SK-N-SH treated with all-trans-retinoic acid at 6 μM for 48 hours (cell line): ENCODE measurements at regions not wholly inside any gene's neighbourhood (a gene's known extent, or its start where the extent isn't known, plus 50 kb on each side); places are given as distances from the start of the nearest gene placed in this dataset.

Source experiments
- ARNTL ChIP-seq: fragments of 450-650 bp; formaldehyde crosslinking; IDR thresholded peaks from 2 replicates; pipeline ENCODE4 v1.5.0; 2020; ENCODE audit warnings: low read depth, mild to moderate bottlenecking, moderate library complexity, borderline replicate concordance
- ESRRG ChIP-seq: fragments of 250-450 bp; sonication (Bioruptor Pico); IDR thresholded peaks from 2 replicates; pipeline ENCODE4 v1.6.1; 2021; ENCODE audit warnings: mild to moderate bottlenecking
- GLIS3 ChIP-seq: fragments of 250-450 bp; sonication (Bioruptor Pico); IDR thresholded peaks from 2 replicates; pipeline ENCODE4 v1.5.0; 2020; ENCODE audit warnings: mild to moderate bottlenecking, moderate library complexity
- ISL1 ChIP-seq: fragments of 250-450 bp; sonication (Bioruptor Pico); IDR thresholded peaks from 2 replicates; pipeline ENCODE4 v2.1.2; 2022; ENCODE audit warnings: mild to moderate bottlenecking, moderate library complexity
- OSR1 ChIP-seq: fragments of 250-450 bp; sonication (Bioruptor Pico); IDR thresholded peaks from 2 replicates; pipeline ENCODE4 v1.8.0; 2022; ENCODE audit warnings: moderate library complexity, mild to moderate bottlenecking, inconsistent platforms
- RARB ChIP-seq: fragments of 250-450 bp; sonication (Bioruptor Pico); IDR thresholded peaks from 2 replicates; pipeline ENCODE4 v1.8.0; 2021; ENCODE audit warnings: mild to moderate bottlenecking, moderate library complexity
- SNAI2 ChIP-seq: fragments of 250-450 bp; sonication (Bioruptor Pico); IDR thresholded peaks from 2 replicates; pipeline ENCODE4 v1.5.0; 2020; ENCODE audit warnings: mild to moderate bottlenecking, moderate library complexity
- TOX ChIP-seq: fragments of 250-450 bp; sonication (Bioruptor Pico); IDR thresholded peaks from 2 replicates; pipeline ENCODE4 v1.8.0; 2021; ENCODE audit warnings: mild to moderate bottlenecking, moderate library complexity, borderline replicate concordance
- ZFP3 ChIP-seq: fragments of 250-450 bp; sonication (Bioruptor Pico); IDR thresholded peaks from 2 replicates; pipeline ENCODE4 v1.5.0; 2020; ENCODE audit warnings: mild to moderate bottlenecking, moderate library complexity
- ZFP30 ChIP-seq: fragments of 450-650 bp; formaldehyde crosslinking; IDR thresholded peaks from 2 replicates; pipeline ENCODE4 v1.5.0; 2022; ENCODE audit warnings: mild to moderate bottlenecking, moderate library complexity
- ZNF70 ChIP-seq: fragments of 450-650 bp; formaldehyde crosslinking; IDR thresholded peaks from 2 replicates; pipeline ENCODE4 v1.5.0; 2020; ENCODE audit warnings: mild to moderate bottlenecking, moderate library complexity
- TF ChIP-seq, protein P1 (sequence below): fragments of 250-450 bp; sonication (Bioruptor Pico); IDR thresholded peaks from 2 replicates; pipeline ENCODE4 v1.8.0; 2020; ENCODE audit warnings: mild to moderate bottlenecking, moderate library complexity, borderline replicate concordance
- TF ChIP-seq, protein P2 (sequence below): fragments of 250-450 bp; sonication (Bioruptor Pico); IDR thresholded peaks from 2 replicates; pipeline ENCODE4 v1.5.1; 2021; ENCODE audit warnings: mild to moderate bottlenecking, moderate library complexity

DNA sequence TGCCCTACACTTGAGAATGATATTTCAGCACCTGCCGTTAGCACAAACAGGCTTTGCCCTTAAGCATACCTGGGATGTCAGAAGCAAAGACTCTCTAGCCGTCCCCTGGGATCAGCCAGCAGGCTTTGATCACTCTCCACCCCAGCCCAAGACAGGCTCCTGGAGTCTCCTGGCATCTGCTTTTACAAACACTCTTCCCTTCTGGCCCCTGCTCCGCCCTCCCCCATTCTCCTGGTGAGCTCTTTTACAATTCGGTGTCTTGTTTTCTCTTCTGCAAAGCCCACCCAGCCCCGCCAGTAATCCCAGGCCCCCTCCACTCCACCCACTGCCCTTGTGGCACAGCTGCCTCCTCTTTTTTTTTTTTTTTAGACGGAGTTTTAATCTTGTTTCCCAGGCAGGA is 50.4 kb downstream of the KATNIP start:
- TF ChIP-seq ARNTL (CRISPR knock-in tag) (no peak), ZFP3 (CRISPR knock-in tag) (no peak), ZFP30 (CRISPR knock-in tag) (no peak), RARB (CRISPR knock-in tag) (no peak), SNAI2 (no peak), ESRRG (CRISPR knock-in tag) (no peak), ISL1 (no peak), TOX (no peak), GLIS3 (CRISPR knock-in tag) (no peak), ZNF70 (CRISPR knock-in tag) (no peak), OSR1 (CRISPR knock-in tag) (no peak)
- TF ChIP-seq, protein P1, sequence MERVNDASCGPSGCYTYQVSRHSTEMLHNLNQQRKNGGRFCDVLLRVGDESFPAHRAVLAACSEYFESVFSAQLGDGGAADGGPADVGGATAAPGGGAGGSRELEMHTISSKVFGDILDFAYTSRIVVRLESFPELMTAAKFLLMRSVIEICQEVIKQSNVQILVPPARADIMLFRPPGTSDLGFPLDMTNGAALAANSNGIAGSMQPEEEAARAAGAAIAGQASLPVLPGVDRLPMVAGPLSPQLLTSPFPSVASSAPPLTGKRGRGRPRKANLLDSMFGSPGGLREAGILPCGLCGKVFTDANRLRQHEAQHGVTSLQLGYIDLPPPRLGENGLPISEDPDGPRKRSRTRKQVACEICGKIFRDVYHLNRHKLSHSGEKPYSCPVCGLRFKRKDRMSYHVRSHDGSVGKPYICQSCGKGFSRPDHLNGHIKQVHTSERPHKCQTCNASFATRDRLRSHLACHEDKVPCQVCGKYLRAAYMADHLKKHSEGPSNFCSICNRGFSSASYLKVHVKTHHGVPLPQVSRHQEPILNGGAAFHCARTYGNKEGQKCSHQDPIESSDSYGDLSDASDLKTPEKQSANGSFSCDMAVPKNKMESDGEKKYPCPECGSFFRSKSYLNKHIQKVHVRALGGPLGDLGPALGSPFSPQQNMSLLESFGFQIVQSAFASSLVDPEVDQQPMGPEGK (CRISPR knock-in tag), result no peak
- TF ChIP-seq, protein P2, sequence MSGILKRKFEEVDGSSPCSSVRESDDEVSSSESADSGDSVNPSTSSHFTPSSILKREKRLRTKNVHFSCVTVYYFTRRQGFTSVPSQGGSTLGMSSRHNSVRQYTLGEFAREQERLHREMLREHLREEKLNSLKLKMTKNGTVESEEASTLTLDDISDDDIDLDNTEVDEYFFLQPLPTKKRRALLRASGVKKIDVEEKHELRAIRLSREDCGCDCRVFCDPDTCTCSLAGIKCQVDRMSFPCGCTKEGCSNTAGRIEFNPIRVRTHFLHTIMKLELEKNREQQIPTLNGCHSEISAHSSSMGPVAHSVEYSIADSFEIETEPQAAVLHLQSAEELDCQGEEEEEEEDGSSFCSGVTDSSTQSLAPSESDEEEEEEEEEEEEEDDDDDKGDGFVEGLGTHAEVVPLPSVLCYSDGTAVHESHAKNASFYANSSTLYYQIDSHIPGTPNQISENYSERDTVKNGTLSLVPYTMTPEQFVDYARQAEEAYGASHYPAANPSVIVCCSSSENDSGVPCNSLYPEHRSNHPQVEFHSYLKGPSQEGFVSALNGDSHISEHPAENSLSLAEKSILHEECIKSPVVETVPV (CRISPR knock-in tag), result no peak
